22Rv1 (cell line): ENCODE measurements at regions not wholly inside any gene's neighbourhood (a gene's known extent, or its start where the extent isn't known, plus 50 kb on each side); places are given as distances from the start of the nearest gene placed in this dataset.

Source experiments
- CTCF ChIP-seq: fragments of 450-650 bp; IDR thresholded peaks from 2 replicates; pipeline ENCODE4 v1.5.1; 2017; ENCODE audit warnings: mild to moderate bottlenecking
- ZFX ChIP-seq: fragments of 450-650 bp; IDR thresholded peaks from 2 replicates; pipeline ENCODE4 v1.6.1; 2017; ENCODE audit warnings: antibody characterized with exemption, borderline replicate concordance

GRCh38 chr5:82422751-82423181, 144.6 kb upstream of the RPS23 start:
- TF ChIP-seq CTCF, result no peak
- no peak for TF ChIP-seq ZFX
